Endothelial cell of umbilical vein (primary cell): ENCODE measurements at regions not wholly inside any gene's neighbourhood (a gene's known extent, or its start where the extent isn't known, plus 50 kb on each side); places are given as distances from the start of the nearest gene placed in this dataset.

ENCODE experiments used
- BruUV-seq: library from RNA; stranded (reverse); fragments of 400-500 nt; replicated peaks from 2 replicates; lab custom pipeline; 2021; lab: Mats Ljungman, UMichigan
- CTCF ChIA-PET: fragments of 300-600, 350-600 bp; sonication (Branson Sonifier 250); formaldehyde crosslinking; loops from one replicate; lab custom pipeline; 2021; ENCODE audit warnings: antibody characterized with exemption, inconsistent platforms; lab: Charles Lee
- POLR2A ChIA-PET: fragments of 300-600, 350-600 bp; sonication (Branson Sonifier 250); formaldehyde crosslinking; loops from one replicate; lab custom pipeline; 2021; ENCODE audit warnings: antibody characterized with exemption, inconsistent platforms; lab: Charles Lee
- DNase-seq: peaks from one replicate; pipeline ENCODE4 v3.0.0-alpha.2; 2011; ENCODE audit warnings: low read depth, low spot score
- FAIRE-seq: peaks from 2 replicates; lab custom pipeline; 2011; peaks lifted over from hg19 to GRCh38; lab: Jason Lieb, UNC
- H2AFZ ChIP-seq: 2 replicates; pipeline ENCODE4 v1.6.0; 2012; ENCODE audit warnings: low read depth, low read length, control low read depth, inconsistent platforms
- H3K27ac ChIP-seq: 2 replicates; pipeline ENCODE4 v1.5.1; 2011; ENCODE audit warnings: low read depth, mild to moderate bottlenecking, control low read depth, low read length, moderate library complexity; ENCODE audit not compliant: insufficient read depth
- H3K27me3 ChIP-seq, 2 experiments: 2 replicates each; pipeline versions ENCODE4 v1.6.0 to v1.6.1; 2011; ENCODE audit warnings: low read length in 2 of 2, mixed read lengths in 1 of 2; ENCODE audit not compliant: control insufficient read depth in 2 of 2, insufficient read depth in 2 of 2
- H3K36me3 ChIP-seq, 2 experiments: 2 replicates in 1 of 2; 3 replicates in 1 of 2; pipeline ENCODE4 v1.5.1; 2011; ENCODE audit warnings: low read length in 2 of 2, mild to moderate bottlenecking in 1 of 2, moderate library complexity in 1 of 2; ENCODE audit not compliant: control insufficient read depth in 2 of 2, insufficient read depth in 2 of 2; ENCODE audit errors: extremely low read depth in 1 of 2
- H3K4me1 ChIP-seq: 3 replicates; pipeline ENCODE4 v1.5.1; 2011; ENCODE audit warnings: mild to moderate bottlenecking, low read length; ENCODE audit not compliant: control insufficient read depth, insufficient read depth; ENCODE audit errors: extremely low read depth
- H3K4me2 ChIP-seq: 2 replicates; pipeline ENCODE4 v1.6.1; 2011; ENCODE audit warnings: low read length, control low read depth, mixed read lengths; ENCODE audit not compliant: insufficient read depth
- H3K4me3 ChIP-seq, 3 experiments: fragments of 200-600 bp in 1 of 3; sonication (generic), shearing (Covaris generic) in 1 of 3; replicated peaks in 1 of 3; 2 replicates each; pipeline ENCODE4 v1.5.1; 2011 to 2016; ENCODE audit warnings: control low read depth in 3 of 3, low read length in 3 of 3, mild to moderate bottlenecking in 2 of 3, inconsistent platforms in 1 of 3, low read depth in 1 of 3, moderate library complexity in 1 of 3; ENCODE audit not compliant: insufficient read depth in 1 of 3
- H3K79me2 ChIP-seq: 2 replicates; pipeline ENCODE4 v1.6.0; 2012; ENCODE audit warnings: low read length, inconsistent platforms; ENCODE audit not compliant: control insufficient read depth, insufficient read depth
- H3K9ac ChIP-seq: replicated peaks from 2 replicates; pipeline ENCODE3; 2011; ENCODE audit warnings: low read length, control low read depth; ENCODE audit not compliant: insufficient read depth; ENCODE audit errors: extremely low read depth
- H3K9me1 ChIP-seq: replicated peaks from 3 replicates; pipeline ENCODE4 v1.6.0; 2011; ENCODE audit warnings: mild to moderate bottlenecking, low read length; ENCODE audit not compliant: control insufficient read depth, insufficient read depth; ENCODE audit errors: extremely low read depth
- H3K9me3 ChIP-seq: replicated peaks from 2 replicates; pipeline ENCODE4 v1.5.1; 2012; ENCODE audit warnings: low read length, inconsistent platforms; ENCODE audit not compliant: control insufficient read depth, insufficient read depth
- H4K20me1 ChIP-seq: replicated peaks from 2 replicates; pipeline ENCODE3; 2011; ENCODE audit warnings: mild to moderate bottlenecking, low read length; ENCODE audit not compliant: control insufficient read depth, insufficient read depth; ENCODE audit errors: extremely low read depth
- EZH2 ChIP-seq: IDR thresholded peaks from 2 replicates; pipeline ENCODE4 v1.6.1; 2012; ENCODE audit warnings: borderline replicate concordance, low read depth, mild to moderate bottlenecking, moderate library complexity, low read length, inconsistent platforms; ENCODE audit not compliant: severe bottlenecking
- FOS ChIP-seq: IDR thresholded peaks from 2 replicates; pipeline ENCODE4 v1.6.1; 2011; ENCODE audit warnings: mild to moderate bottlenecking, low read length, moderate library complexity, borderline replicate concordance; ENCODE audit not compliant: insufficient read depth
- GATA2 ChIP-seq: IDR thresholded peaks from 2 replicates; pipeline ENCODE4 v1.7.0; 2011; ENCODE audit warnings: low read depth, mild to moderate bottlenecking, moderate library complexity, mixed read lengths, low read length; ENCODE audit not compliant: insufficient read length, insufficient read depth
- JUN ChIP-seq: IDR thresholded peaks from 2 replicates; pipeline ENCODE4 v1.6.1; 2011; ENCODE audit warnings: borderline replicate concordance, low read depth; ENCODE audit not compliant: insufficient read length, insufficient read depth
- MYC ChIP-seq: IDR thresholded peaks from one replicate; pipeline ENCODE4 v1.6.1; 2011; ENCODE audit warnings: mild to moderate bottlenecking, low read depth, low read length
- POLR2A ChIP-seq: IDR thresholded peaks from 2 replicates; pipeline ENCODE4 v1.6.1; 2012; ENCODE audit warnings: low read depth, mild to moderate bottlenecking, control low read depth, low read length
- POLR2AphosphoS5 ChIP-seq: IDR thresholded peaks from 2 replicates; pipeline ENCODE4 v1.6.1; 2012; ENCODE audit warnings: low read depth, mild to moderate bottlenecking, control low read depth, low read length, moderate library complexity; ENCODE audit not compliant: insufficient read depth
- dilution Hi-C: fragments of 300-500 bp; cut with MboI; formaldehyde crosslinking; loops from one replicate; pipeline ENCODE4 v1.15.0; 2019; ENCODE audit warnings: low sequenced_read_pairs; ENCODE audit not compliant: extremely low pct_ligation_motif_present
- intact Hi-C: fragments of 100-400 bp; cut with micrococcal nuclease; formaldehyde crosslinking; loops from one replicate; pipeline ENCODE4 v1.10.0; 2022
- TF ChIP-seq, protein P1 (sequence below), 2 donors: IDR thresholded peaks; 1 replicate in 1 of 2; 2 replicates in 1 of 2; pipeline ENCODE4 v1.5.1; 2011; ENCODE audit warnings: low read length in 2 of 2, mild to moderate bottlenecking in 2 of 2, moderate library complexity in 2 of 2, control low read depth in 1 of 2, inconsistent platforms in 1 of 2, low read depth in 1 of 2; ENCODE audit not compliant: insufficient read depth in 1 of 2; ENCODE audit errors: extremely low read depth in 1 of 2
- TF ChIP-seq, protein P2 (sequence below): IDR thresholded peaks from 2 replicates; pipeline ENCODE4 v1.6.1; 2011; ENCODE audit not compliant: insufficient read depth, insufficient read length

DNA sequence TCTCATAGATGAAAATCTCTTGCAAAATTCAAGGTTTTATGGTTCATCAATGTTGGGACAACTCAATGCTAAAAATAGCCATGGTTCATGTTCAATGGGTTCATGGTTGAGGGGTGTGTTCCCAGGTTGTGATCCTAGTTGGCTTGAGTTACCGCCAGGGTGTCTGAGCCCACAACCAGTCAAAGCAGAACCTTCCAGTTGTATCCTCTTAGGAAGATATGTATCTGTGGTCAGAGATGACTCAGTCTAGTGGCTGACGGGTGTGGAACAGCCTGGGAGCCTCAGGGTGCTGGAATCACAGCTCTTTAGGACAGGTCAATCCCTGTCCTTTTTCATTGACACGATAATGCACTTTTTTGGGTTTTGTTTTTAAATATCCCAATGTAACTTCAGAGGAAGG, 192.3 kb upstream of the NR3C2 start:
- H3K27me3 ChIP-seq, result no peaks in the 10 kb centered on the region
- no peak overlapping the region for H3K4me3 ChIP-seq
- H3K9me3 ChIP-seq, result no peaks in the 10 kb centered on the region
- POLR2A ChIA-PET, result no interaction called here
- no peak for FAIRE-seq
- H3K79me2 ChIP-seq, result no peaks in the 10 kb centered on the region
- dilution Hi-C loops (no loop called here), intact Hi-C loops (no loop called here)
- no peaks in the 10 kb centered on the region for H4K20me1 ChIP-seq
- no peaks in the 10 kb centered on the region for H3K4me1 ChIP-seq
- CTCF ChIA-PET, result interaction anchor here (1.3 kb wide), 1 partner anchor 397 kb away, joined by 3 read pairs; no protein-coding TSS in a partner anchor
- no peak overlapping the region for H2AFZ ChIP-seq
- no peak overlapping the region for H3K9ac ChIP-seq
- H3K36me3 ChIP-seq, result no peaks in the 10 kb centered on the region
- H3K4me2 ChIP-seq, result no peak overlapping the region
- no TSS peak for BruUV-seq
- no peak for DNase-seq
- no peaks in the 10 kb centered on the region for H3K9me1 ChIP-seq
- TF ChIP-seq POLR2A, result no peak
- no peak for TF ChIP-seq FOS
- TF ChIP-seq GATA2, result peak; percentile 35
- no peak for TF ChIP-seq JUN
- TF ChIP-seq EZH2, result no peak
- TF ChIP-seq, protein P1, sequence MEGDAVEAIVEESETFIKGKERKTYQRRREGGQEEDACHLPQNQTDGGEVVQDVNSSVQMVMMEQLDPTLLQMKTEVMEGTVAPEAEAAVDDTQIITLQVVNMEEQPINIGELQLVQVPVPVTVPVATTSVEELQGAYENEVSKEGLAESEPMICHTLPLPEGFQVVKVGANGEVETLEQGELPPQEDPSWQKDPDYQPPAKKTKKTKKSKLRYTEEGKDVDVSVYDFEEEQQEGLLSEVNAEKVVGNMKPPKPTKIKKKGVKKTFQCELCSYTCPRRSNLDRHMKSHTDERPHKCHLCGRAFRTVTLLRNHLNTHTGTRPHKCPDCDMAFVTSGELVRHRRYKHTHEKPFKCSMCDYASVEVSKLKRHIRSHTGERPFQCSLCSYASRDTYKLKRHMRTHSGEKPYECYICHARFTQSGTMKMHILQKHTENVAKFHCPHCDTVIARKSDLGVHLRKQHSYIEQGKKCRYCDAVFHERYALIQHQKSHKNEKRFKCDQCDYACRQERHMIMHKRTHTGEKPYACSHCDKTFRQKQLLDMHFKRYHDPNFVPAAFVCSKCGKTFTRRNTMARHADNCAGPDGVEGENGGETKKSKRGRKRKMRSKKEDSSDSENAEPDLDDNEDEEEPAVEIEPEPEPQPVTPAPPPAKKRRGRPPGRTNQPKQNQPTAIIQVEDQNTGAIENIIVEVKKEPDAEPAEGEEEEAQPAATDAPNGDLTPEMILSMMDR (IDR thresholded peaks at IDR 0.05; ENCODE audit: extremely low read depth in 1 of 2, insufficient read depth in 1 of 2, low read depth in 1 of 2, low read length in 2 of 2), result no peak
- no peak overlapping the region for H3K27ac ChIP-seq

DNA sequence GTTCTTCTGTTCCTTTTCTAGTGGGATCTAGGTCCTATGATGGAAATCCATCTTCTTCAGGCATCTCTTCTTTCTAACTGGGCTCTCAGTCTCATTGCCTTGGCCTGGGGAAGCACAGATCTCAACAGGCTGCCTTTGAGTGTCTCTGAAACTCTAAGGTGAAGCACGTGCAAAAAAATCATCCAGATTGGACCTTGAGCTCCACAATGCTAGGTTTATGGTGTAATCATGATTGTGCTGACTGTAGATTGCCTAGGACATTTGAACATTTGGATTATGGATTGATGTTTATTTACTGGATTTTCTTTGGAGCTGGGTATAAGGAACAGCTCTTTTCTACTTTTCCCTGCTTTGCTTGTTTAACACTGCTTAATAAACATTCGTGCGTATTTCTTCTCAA, 191.5 kb upstream of the NR3C2 start:
- FAIRE-seq (no peak), DNase-seq (no peak)
- H3K4me3 ChIP-seq, result no peak overlapping the region
- no peaks in the 10 kb centered on the region for H3K4me1 ChIP-seq
- H3K27me3 ChIP-seq, result no peaks in the 10 kb centered on the region
- no peaks in the 10 kb centered on the region for H4K20me1 ChIP-seq
- dilution Hi-C loops, result no loop called here
- H3K9me3 ChIP-seq, result no peaks in the 10 kb centered on the region
- no peak overlapping the region for H3K9ac ChIP-seq
- CTCF ChIA-PET, result no interaction called here
- BruUV-seq, result no TSS peak
- no peaks in the 10 kb centered on the region for H3K79me2 ChIP-seq
- no peak overlapping the region for H3K27ac ChIP-seq
- H3K36me3 ChIP-seq, result no peaks in the 10 kb centered on the region
- intact Hi-C loops, result no loop called here
- TF ChIP-seq FOS, result no peak
- TF ChIP-seq, protein P2, sequence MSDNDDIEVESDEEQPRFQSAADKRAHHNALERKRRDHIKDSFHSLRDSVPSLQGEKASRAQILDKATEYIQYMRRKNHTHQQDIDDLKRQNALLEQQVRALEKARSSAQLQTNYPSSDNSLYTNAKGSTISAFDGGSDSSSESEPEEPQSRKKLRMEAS, result no peak
- no peak for TF ChIP-seq JUN
- no peak for TF ChIP-seq POLR2A
- no peak for TF ChIP-seq MYC
- TF ChIP-seq GATA2, result no peak
- no peak for TF ChIP-seq POLR2AphosphoS5
- TF ChIP-seq, protein P1 (IDR thresholded peaks at IDR 0.05; ENCODE audit: extremely low read depth in 1 of 2, insufficient read depth in 1 of 2, low read depth in 1 of 2, low read length in 2 of 2), result no peak
- no peak for TF ChIP-seq EZH2
- POLR2A ChIA-PET, result no interaction called here
- no peak overlapping the region for H3K4me2 ChIP-seq
- no peak overlapping the region for H2AFZ ChIP-seq
- no peaks in the 10 kb centered on the region for H3K9me1 ChIP-seq
